HepG2 (cell line): ENCODE measurements at regions not wholly inside any gene's neighbourhood (a gene's known extent, or its start where the extent isn't known, plus 50 kb on each side); places are given as distances from the start of the nearest gene placed in this dataset.

Source experiments
- ATAC-seq: fragments of 200-7000 bp; cut with Tn5 transposase; 3 replicates; pipeline ENCODE4 v1.9.1; 2020; ENCODE audit warnings: mild to moderate bottlenecking, moderate library complexity
- BruUV-seq: library from RNA; stranded (reverse); fragments of 400-500 nt; replicated peaks from 2 replicates; lab custom pipeline; 2021; lab: Mats Ljungman, UMichigan
- CTCF ChIA-PET: fragments of 300-600 bp; formaldehyde crosslinking; extraction: SDS; loops from one replicate; lab custom pipeline; 2021; ENCODE audit warnings: low total read pairs, inconsistent platforms, low intra/inter-chr PET ratio; lab: Yijun Ruan, JAX
- POLR2A ChIA-PET: fragments of 350-600 bp; sonication (Branson Sonifier 250); formaldehyde crosslinking; loops from one replicate; lab custom pipeline; 2020; ENCODE audit warnings: antibody characterized with exemption, inconsistent platforms; lab: Yijun Ruan, JAX
- DNase-seq: peaks from one replicate; pipeline ENCODE4 v3.0.0-alpha.2; 2015; ENCODE audit warnings: low spot score
- FAIRE-seq: peaks from 3 replicates; lab custom pipeline; 2011; peaks lifted over from hg19 to GRCh38; lab: Jason Lieb, UNC
- H2AFZ ChIP-seq: one replicate; pipeline ENCODE4 v1.6.1; 2011; ENCODE audit warnings: low read length, inconsistent platforms
- H3K27ac ChIP-seq: fragments of 300-600 bp; 3 replicates; pipeline ENCODE4 v1.8.0; 2011; ENCODE audit warnings: mixed run types, mild to moderate bottlenecking, mixed read lengths, low read length, inconsistent platforms; ENCODE audit not compliant: insufficient read depth; ENCODE audit errors: extremely low read length
- H3K27me3 ChIP-seq, 2 experiments: fragments of 200-600 bp in 1 of 2; 2 replicates in 1 of 2; 3 replicates in 1 of 2; pipeline versions ENCODE4 v1.6.0 to v1.8.0; 2011; ENCODE audit warnings: low read length in 2 of 2, mild to moderate bottlenecking in 2 of 2, moderate library complexity in 2 of 2, inconsistent platforms in 1 of 2; ENCODE audit not compliant: insufficient read depth in 2 of 2, control insufficient read depth in 1 of 2
- H3K36me3 ChIP-seq, 2 experiments: fragments of 200-600 bp in 1 of 2; replicated peaks in 1 of 2; 2 replicates in 1 of 2; 3 replicates in 1 of 2; pipeline versions ENCODE4 v1.5.1 to v1.8.0; 2011; ENCODE audit warnings: low read length in 2 of 2, inconsistent platforms in 1 of 2; ENCODE audit not compliant: insufficient read depth in 2 of 2, control insufficient read depth in 1 of 2
- H3K4me1 ChIP-seq: 2 replicates; pipeline ENCODE4 v1.5.1; 2012; ENCODE audit warnings: low read length, inconsistent platforms; ENCODE audit not compliant: insufficient read depth
- H3K4me2 ChIP-seq: 2 replicates; pipeline ENCODE4 v1.6.0; 2011; ENCODE audit warnings: low read depth, low read length, inconsistent platforms
- H3K4me3 ChIP-seq, 3 experiments: fragments of 200-600 bp in 1 of 3; sonication (generic), shearing (Covaris generic) in 1 of 3; replicated peaks in 1 of 3; 2 replicates each; pipeline ENCODE4 v1.5.1; 2011 to 2016; ENCODE audit warnings: low read length in 3 of 3, inconsistent platforms in 2 of 3, low read depth in 2 of 3, mild to moderate bottlenecking in 2 of 3, control low read depth in 1 of 3, mixed read lengths in 1 of 3; ENCODE audit not compliant: insufficient read depth in 1 of 3
- H3K79me2 ChIP-seq: one replicate; pipeline ENCODE4 v1.6.1; 2011; ENCODE audit warnings: low read length, inconsistent platforms; ENCODE audit not compliant: insufficient read depth
- H3K9ac ChIP-seq: 2 replicates; pipeline ENCODE4 v1.6.0; 2011; ENCODE audit warnings: mild to moderate bottlenecking, low read depth, low read length, inconsistent platforms; ENCODE audit not compliant: insufficient read depth
- H3K9me3 ChIP-seq: 2 replicates; pipeline ENCODE4 v1.5.1; 2012; ENCODE audit warnings: mild to moderate bottlenecking, low read length
- H4K20me1 ChIP-seq: 2 replicates; pipeline ENCODE4 v1.6.0; 2011; ENCODE audit warnings: inconsistent platforms, mild to moderate bottlenecking, low read length, moderate library complexity; ENCODE audit not compliant: insufficient read depth
- AGO2 ChIP-seq: fragments of 200-400 bp; formaldehyde crosslinking; optimal IDR thresholded peaks from 2 replicates; pipeline ENCODE3; 2017; ENCODE audit warnings: mild to moderate bottlenecking, low read depth, low read length, moderate library complexity
- KDM4B ChIP-seq: sonication (generic); formaldehyde crosslinking; IDR thresholded peaks from 2 replicates; pipeline ENCODE4 v1.4.0; 2020; ENCODE audit warnings: missing genetic modification reagents
- TCF7 ChIP-seq: sonication (generic); IDR thresholded peaks from 2 replicates; pipeline ENCODE4 v1.6.1; 2016; ENCODE audit warnings: antibody characterized with exemption, low read depth
- ZFYVE20 ChIP-seq: sonication (generic); formaldehyde crosslinking; IDR thresholded peaks from 2 replicates; pipeline ENCODE4 v1.8.0; 2023; ENCODE audit warnings: low read depth, mild to moderate bottlenecking, moderate library complexity, missing genetic modification reagents, borderline replicate concordance
- ZNF431 ChIP-seq: sonication (generic); formaldehyde crosslinking; IDR thresholded peaks from 2 replicates; pipeline ENCODE4 v1.9.0; 2022; ENCODE audit warnings: missing genetic modification reagents, low read depth, mild to moderate bottlenecking, borderline replicate concordance
- ZNF589 ChIP-seq: sonication (generic); formaldehyde crosslinking; conservative IDR thresholded peaks from 2 replicates; pipeline ENCODE4 v1.8.0; 2022; ENCODE audit warnings: mild to moderate bottlenecking, moderate library complexity, missing genetic modification reagents
- ZSCAN9 ChIP-seq: IDR thresholded peaks from 2 replicates; pipeline ENCODE4 v1.6.1; 2016; ENCODE audit warnings: borderline replicate concordance
- ZZZ3 ChIP-seq: sonication (generic); formaldehyde crosslinking; IDR thresholded peaks from 2 replicates; pipeline ENCODE4 v1.4.0; 2020; ENCODE audit warnings: missing genetic modification reagents, mild to moderate bottlenecking, borderline replicate concordance
- whole genome bisulfite sequencing: methylation state at CpG from one replicate; pipeline ENCODE4 v1.1.6; 2017; ENCODE audit warnings: low lambda C conversion rate; 5-methylcytosine and 5-hydroxymethylcytosine counted together
- in situ Hi-C: cut with HindIII; loops from 2 replicates; pipeline ENCODE4 v1.10.0; 2017; ENCODE audit warnings: low pct_unique_long_range_greater_than_20kb; ENCODE audit not compliant: extremely low pct_ligation_motif_present
- intact Hi-C: fragments of 100-400 bp; cut with micrococcal nuclease; formaldehyde crosslinking; loops from one replicate; pipeline ENCODE4 v1.10.0; 2022; ENCODE audit not compliant: unreplicated experiment
- TF ChIP-seq, protein P1 (sequence below): conservative IDR thresholded peaks from 2 replicates; pipeline ENCODE4 v1.6.1; 2018; ENCODE audit warnings: missing genetic modification reagents
- TF ChIP-seq, protein P2 (sequence below): sonication (generic); formaldehyde crosslinking; IDR thresholded peaks from 2 replicates; pipeline ENCODE4 v1.5.1; 2020; ENCODE audit warnings: missing genetic modification reagents, mild to moderate bottlenecking, borderline replicate concordance
- TF ChIP-seq, protein P3 (sequence below): sonication (generic); formaldehyde crosslinking; IDR thresholded peaks from 2 replicates; pipeline ENCODE4 v1.5.1; 2020; ENCODE audit warnings: missing genetic modification reagents, mild to moderate bottlenecking, borderline replicate concordance

DNA sequence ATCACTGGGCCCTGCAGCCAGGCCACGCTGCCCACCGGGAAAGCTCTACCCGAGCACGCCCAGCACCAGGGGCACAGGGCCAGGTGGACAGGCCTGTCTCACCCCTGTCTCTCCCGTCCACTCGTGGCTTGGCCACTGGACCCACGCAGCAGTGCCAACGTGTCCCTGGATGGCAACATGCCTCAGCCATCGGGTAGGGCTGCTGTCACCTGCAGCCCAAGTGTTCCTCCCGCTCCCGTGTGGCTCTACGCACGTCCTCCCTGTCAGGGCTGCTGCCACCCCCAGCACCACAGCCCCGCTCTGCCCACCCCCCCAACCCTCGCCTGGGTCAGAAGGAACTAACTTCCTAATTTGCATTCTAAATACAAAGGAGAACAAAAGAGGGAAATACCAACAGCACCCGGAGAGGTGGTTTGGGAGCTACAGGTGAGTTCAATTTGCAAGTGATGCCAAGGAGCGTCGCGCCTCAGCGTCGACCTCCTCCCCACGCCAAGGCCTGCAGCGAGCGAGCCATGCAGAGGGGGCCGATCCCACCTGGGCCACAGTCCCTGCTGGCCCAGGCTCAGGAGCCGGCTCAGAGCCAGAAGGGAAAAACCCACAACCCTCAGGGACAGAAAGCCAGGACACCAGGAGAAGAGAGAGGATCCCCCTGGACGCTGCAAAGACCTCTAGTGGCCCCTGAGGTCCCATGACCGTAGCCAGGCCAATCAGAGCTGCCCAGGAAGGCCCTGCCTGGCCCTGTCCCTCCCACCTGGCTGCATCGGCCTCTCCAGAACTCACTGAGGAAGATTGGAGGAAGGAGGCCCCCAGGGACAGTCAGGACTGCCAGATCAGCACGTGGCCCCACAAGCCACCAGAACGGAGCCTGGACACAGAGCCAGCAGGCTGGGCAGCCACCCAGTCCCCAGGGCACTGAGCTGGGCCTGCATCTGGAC lies 128.4 kb upstream of the SPACA7 start:
- no peak for FAIRE-seq
- Histone ChIP-seq H3K9ac (no peak overlapping the region), H3K27ac (no peak overlapping the region), H2AFZ (no peak overlapping the region), H3K27me3 (peaks cover 3 to 73% of the 10 kb centered on the region in 2 experiments; a peak in 3 of 5 replicates), H3K36me3 (no peaks in the 10 kb centered on the region), H3K4me1 (no peaks in the 10 kb centered on the region), H4K20me1 (no peaks in the 10 kb centered on the region), H3K9me3 (no peaks in the 10 kb centered on the region), H3K79me2 (no peaks in the 10 kb centered on the region), H3K4me2 (no peak overlapping the region), H3K4me3 (no peak overlapping the region)
- no TSS peak for BruUV-seq
- peak; percentile 13; the same call in 2 of the 3 replicates for ATAC-seq
- no peak for DNase-seq
- 44% methylated on average over 19 of the region's 31 CpGs for WGBS
- CTCF ChIA-PET: no interaction called here
- intact Hi-C loops (no loop called here), in situ Hi-C loops (no loop called here)
- POLR2A ChIA-PET: no interaction called here
- TF ChIP-seq, protein P1, sequence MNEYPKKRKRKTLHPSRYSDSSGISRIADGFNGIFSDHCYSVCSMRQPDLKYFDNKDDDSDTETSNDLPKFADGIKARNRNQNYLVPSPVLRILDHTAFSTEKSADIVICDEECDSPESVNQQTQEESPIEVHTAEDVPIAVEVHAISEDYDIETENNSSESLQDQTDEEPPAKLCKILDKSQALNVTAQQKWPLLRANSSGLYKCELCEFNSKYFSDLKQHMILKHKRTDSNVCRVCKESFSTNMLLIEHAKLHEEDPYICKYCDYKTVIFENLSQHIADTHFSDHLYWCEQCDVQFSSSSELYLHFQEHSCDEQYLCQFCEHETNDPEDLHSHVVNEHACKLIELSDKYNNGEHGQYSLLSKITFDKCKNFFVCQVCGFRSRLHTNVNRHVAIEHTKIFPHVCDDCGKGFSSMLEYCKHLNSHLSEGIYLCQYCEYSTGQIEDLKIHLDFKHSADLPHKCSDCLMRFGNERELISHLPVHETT (CRISPR knock-in tag): no peak
- TF ChIP-seq AGO2: no peak
- no peak for TF ChIP-seq TCF7
- TF ChIP-seq, protein P2, sequence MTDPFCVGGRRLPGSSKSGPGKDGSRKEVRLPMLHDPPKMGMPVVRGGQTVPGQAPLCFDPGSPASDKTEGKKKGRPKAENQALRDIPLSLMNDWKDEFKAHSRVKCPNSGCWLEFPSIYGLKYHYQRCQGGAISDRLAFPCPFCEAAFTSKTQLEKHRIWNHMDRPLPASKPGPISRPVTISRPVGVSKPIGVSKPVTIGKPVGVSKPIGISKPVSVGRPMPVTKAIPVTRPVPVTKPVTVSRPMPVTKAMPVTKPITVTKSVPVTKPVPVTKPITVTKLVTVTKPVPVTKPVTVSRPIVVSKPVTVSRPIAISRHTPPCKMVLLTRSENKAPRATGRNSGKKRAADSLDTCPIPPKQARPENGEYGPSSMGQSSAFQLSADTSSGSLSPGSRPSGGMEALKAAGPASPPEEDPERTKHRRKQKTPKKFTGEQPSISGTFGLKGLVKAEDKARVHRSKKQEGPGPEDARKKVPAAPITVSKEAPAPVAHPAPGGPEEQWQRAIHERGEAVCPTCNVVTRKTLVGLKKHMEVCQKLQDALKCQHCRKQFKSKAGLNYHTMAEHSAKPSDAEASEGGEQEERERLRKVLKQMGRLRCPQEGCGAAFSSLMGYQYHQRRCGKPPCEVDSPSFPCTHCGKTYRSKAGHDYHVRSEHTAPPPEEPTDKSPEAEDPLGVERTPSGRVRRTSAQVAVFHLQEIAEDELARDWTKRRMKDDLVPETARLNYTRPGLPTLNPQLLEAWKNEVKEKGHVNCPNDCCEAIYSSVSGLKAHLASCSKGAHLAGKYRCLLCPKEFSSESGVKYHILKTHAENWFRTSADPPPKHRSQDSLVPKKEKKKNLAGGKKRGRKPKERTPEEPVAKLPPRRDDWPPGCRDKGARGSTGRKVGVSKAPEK (CRISPR knock-in tag): no peak
- TF ChIP-seq ZFYVE20 (CRISPR knock-in tag): no peak
- no peak for TF ChIP-seq ZNF589 (CRISPR knock-in tag)
- TF ChIP-seq, protein P3, sequence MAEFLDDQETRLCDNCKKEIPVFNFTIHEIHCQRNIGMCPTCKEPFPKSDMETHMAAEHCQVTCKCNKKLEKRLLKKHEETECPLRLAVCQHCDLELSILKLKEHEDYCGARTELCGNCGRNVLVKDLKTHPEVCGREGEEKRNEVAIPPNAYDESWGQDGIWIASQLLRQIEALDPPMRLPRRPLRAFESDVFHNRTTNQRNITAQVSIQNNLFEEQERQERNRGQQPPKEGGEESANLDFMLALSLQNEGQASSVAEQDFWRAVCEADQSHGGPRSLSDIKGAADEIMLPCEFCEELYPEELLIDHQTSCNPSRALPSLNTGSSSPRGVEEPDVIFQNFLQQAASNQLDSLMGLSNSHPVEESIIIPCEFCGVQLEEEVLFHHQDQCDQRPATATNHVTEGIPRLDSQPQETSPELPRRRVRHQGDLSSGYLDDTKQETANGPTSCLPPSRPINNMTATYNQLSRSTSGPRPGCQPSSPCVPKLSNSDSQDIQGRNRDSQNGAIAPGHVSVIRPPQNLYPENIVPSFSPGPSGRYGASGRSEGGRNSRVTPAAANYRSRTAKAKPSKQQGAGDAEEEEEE (CRISPR knock-in tag): no peak
- TF ChIP-seq ZSCAN9 (CRISPR knock-in tag): no peak
- no peak for TF ChIP-seq KDM4B (CRISPR knock-in tag)
- no peak for TF ChIP-seq ZZZ3 (CRISPR knock-in tag)
- TF ChIP-seq ZNF431 (CRISPR knock-in tag): no peak
